NCI-H460 (cell line): ENCODE measurements at regions not wholly inside any gene's neighbourhood (a gene's known extent, or its start where the extent isn't known, plus 50 kb on each side); places are given as distances from the start of the nearest gene placed in this dataset.
A peak's percentile ranks its signal among the peaks of the same experiment; 100 is the strongest.

ENCODE experiments used
- DNase-seq: peaks from one replicate; pipeline ENCODE4 v3.0.0-alpha.2; 2016; ENCODE audit warnings: low read depth; ENCODE audit errors: extremely low read depth

- DNase-seq, result no peak
These were observed 569.3 kb upstream of the NEGR1 start for GRCh38 chr1:72851597-72851996.

GRCh38 chr1:72848997-72849396, 566.7 kb upstream of the NEGR1 start:
- DNase-seq, result no peak

GRCh38 chr1:72847651-72848050, 565.3 kb upstream of the NEGR1 start:
- no peak for DNase-seq

- DNase-seq, result no peak
These were observed 564.3 kb upstream of the NEGR1 start for GRCh38 chr1:72846476-72847278.

- no peak for DNase-seq
These were observed 563.6 kb upstream of the NEGR1 start for GRCh38 chr1:72845981-72846380.

- DNase-seq, result peak; percentile 1
These were observed 563.0 kb upstream of the NEGR1 start for GRCh38 chr1:72845381-72845780.

GRCh38 chr1:72837781-72838180, 555.4 kb upstream of the NEGR1 start:
- DNase-seq, result no peak

- no peak for DNase-seq
These were observed 548.5 kb upstream of the NEGR1 start for GRCh38 chr1:72830606-72831390.

- DNase-seq, result no peak
These were observed 544.9 kb upstream of the NEGR1 start for GRCh38 chr1:72827278-72827677.

GRCh38 chr1:72804541-72804940, 522.2 kb upstream of the NEGR1 start:
- no peak for DNase-seq

GRCh38 chr1:72781038-72781437, 498.7 kb upstream of the NEGR1 start:
- DNase-seq, result no peak

GRCh38 chr1:72780212-72780611, 497.9 kb upstream of the NEGR1 start:
- no peak for DNase-seq

- no peak for DNase-seq
These were observed 495.6 kb upstream of the NEGR1 start for GRCh38 chr1:72777918-72778317.

GRCh38 chr1:72763481-72763880, 481.1 kb upstream of the NEGR1 start:
- DNase-seq, result no peak

- DNase-seq, result no peak
These were observed 477.1 kb upstream of the NEGR1 start for GRCh38 chr1:72759486-72759885.

GRCh38 chr1:72757843-72758242, 475.5 kb upstream of the NEGR1 start:
- no peak for DNase-seq

- no peak for DNase-seq
These were observed 463.1 kb upstream of the NEGR1 start for GRCh38 chr1:72745413-72745812.

GRCh38 chr1:72734415-72734814, 452.1 kb upstream of the NEGR1 start:
- DNase-seq, result no peak

- DNase-seq, result no peak
These were observed 442.9 kb upstream of the NEGR1 start for GRCh38 chr1:72724951-72725861.

- no peak for DNase-seq
These were observed 423.6 kb upstream of the NEGR1 start for GRCh38 chr1:72705921-72706320.

- DNase-seq, result no peak
These were observed 422.6 kb upstream of the NEGR1 start for GRCh38 chr1:72704841-72705477.
